Activated T-helper 9 cell treated with anti-CD3 and anti-CD28 coated beads, Interleukin-2, amount 50 U/mL, for 16 hours (primary cell): ENCODE measurements at regions not wholly inside any gene's neighbourhood (a gene's known extent, or its start where the extent isn't known, plus 50 kb on each side); places are given as distances from the start of the nearest gene placed in this dataset.
"Not testable (repeated sequence)": the region's sequence is repeated elsewhere in the genome, so short reads cannot be mapped to it uniquely, and the experiment has no call there.

Experiments
- DNase-seq: peaks from one replicate; pipeline ENCODE4 v3.0.0-alpha.2; 2020; ENCODE audit warnings: low read depth

- DNase-seq, result no peak
Observed at GRCh38 chr4:101670370-101670769, 120.2 kb upstream of the BANK1 start.

DNA sequence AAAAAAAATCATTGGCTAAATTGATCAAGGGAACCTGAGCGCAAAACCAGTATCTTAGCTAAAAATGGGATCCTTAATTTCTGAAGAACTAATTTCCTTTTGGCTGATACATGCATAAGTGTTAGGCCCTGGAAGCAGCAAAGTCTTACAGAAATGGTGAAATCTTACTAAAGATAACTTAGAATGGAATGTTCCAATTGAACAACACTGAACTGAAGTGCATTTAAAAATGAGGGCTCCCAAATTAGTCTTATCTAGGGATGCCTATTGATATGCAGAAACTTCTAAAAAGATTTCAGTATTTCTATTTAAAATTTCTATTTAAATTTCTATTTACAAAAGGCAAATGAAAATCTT lies 120.7 kb upstream of the BANK1 start:
- DNase-seq, result no peak

DNA sequence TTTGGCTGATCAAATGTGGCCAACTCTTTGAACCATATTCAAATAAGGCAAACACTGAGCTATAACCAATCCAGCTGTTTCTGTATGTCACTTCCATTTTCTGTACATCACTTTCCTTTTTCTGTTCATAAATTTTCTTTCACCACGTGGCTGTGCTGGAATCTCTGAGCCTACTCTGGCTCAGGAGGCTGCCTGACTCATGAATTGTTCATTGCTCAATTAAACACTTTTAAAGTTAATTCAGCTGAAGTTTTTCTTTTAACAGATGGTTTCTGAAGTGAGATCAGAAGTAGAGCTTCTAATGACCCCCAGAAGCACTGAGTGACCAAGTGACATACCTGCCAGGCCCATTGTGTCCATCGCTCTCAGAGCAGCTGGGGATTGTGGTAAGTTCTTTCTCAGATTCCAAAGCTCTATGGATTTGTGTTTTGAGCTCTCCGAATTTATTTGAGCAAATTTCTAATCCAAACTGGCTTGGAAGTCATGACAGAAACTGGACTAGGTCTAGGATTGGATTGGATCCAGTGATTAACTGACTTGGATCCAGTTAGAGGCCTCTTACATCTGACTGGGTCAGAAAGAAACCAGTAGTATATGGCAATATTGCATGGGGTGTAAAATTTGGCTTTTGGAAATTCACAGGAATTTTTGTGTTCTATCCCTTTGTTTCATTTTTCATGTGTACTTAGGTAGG lies 121.2 kb upstream of the BANK1 start:
- DNase-seq, result no peak

DNA sequence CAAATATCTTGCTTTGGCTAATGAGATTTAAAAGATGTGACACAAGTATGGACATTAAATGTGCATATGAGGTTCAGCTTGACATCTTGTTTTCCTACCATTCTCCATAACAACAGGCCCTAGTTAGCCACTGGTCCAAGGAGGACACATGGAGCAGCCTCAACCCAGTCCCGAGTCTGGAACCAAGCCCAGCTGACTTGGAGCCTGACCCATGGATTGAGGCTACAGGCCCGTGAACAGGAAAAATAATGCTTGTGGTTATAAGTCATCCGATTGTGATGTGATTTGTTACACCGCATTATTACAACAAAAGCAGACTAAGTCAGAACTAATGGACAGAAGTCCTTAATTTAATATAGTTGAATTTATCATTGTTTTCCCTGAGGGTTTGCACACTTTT lies 123.2 kb upstream of the BANK1 start:
- no peak for DNase-seq

DNA sequence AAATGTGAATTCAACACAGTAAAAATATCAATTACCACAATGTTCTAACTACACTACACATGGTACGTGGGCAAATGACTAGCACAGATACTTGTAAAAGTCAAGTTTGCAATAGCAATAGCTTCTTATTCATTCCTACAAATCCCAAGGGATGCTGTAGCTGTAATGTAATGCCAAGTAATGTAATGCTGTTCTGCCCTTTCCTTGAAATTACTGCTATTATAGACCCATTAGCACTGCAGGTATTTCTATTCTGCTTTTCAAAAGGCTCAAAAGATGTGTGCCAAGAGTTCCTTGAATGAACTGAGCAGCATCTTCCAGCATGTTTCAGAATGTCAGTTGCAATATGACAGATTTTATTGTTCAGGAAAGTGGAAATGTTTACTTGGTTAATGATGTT lies 129.9 kb upstream of the BANK1 start:
- DNase-seq, result no peak

DNA sequence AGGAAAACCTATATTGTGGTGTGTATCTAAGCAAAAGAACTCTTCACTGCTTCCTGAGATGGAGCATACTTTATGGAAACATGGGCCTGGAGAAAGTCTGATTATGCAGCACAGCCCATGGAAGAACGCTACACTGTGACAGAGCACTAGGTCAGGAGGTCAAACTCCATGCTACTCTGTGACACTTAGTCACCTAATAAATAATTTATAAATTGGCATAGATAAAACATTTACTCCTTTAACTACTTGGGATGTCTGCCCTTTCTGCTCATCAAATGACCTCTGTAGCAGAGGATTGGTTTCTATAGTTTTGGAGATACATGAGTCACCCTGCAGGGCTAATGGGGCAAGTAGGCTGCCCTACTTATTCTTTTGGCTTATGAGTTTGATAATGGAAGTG lies 134.7 kb upstream of the BANK1 start:
- DNase-seq, result no peak

- DNase-seq, result no peak
Observed at GRCh38 chr4:101655005-101655404, 135.5 kb upstream of the BANK1 start.

- DNase-seq, result no peak
Observed at GRCh38 chr4:101651778-101652177, 138.8 kb upstream of the BANK1 start.

- no peak for DNase-seq
Observed at GRCh38 chr4:101649790-101650515, 140.6 kb upstream of the BANK1 start.

DNA sequence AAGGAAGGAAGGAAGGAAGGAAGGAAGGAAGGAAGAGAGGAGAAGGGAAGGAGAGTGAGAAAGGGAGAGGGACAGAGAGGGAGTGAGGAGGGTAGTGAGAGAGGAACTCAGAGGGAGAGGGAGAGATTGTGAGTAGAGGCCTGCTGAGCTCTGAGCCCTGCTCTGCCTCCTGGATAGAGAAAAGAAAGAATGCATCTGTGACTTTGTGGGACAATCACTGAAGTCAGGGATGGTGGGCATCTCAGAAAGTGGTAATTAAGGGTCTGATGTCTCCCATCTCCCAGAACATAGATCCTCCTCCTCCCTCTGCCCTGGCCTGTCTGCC lies 142.9 kb upstream of the BANK1 start:
- DNase-seq, result no peak

- no peak for DNase-seq
Observed at GRCh38 chr4:101644516-101644915, 146.0 kb upstream of the BANK1 start.

DNA sequence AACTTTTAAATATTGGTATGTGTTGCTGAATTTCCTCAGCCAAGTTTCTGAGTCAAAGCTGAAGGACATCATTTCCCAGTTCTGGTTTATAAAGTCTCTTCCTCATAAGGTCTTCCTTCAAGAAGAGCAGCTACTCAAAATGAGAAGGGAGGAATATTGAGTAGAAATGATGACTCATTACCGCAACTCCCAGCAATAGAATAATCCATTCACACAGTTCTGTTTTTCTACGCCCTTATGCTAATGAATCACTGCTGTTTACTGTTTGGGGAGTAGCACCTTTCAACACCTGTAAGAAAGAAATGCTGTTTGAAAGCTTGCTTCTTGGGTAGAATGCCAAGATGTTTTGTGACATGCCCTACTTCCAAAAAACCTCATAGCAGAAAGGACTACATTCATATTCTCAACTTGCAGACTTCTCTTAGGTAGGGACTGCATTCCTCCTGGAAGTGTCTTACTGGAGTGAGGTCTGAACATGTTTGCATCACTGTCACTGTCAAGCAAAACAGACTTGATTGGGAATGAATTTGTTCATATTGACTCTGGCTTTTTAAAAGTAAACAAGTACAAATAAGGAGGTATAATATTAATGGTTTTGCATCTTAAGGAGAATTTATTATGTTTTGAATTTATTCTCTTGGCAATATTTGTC lies 147.2 kb upstream of the BANK1 start:
- no peak for DNase-seq

GRCh38 chr4:101632766-101633165 lies 157.8 kb upstream of the BANK1 start:
- DNase-seq, result not testable (repeated sequence)

DNA sequence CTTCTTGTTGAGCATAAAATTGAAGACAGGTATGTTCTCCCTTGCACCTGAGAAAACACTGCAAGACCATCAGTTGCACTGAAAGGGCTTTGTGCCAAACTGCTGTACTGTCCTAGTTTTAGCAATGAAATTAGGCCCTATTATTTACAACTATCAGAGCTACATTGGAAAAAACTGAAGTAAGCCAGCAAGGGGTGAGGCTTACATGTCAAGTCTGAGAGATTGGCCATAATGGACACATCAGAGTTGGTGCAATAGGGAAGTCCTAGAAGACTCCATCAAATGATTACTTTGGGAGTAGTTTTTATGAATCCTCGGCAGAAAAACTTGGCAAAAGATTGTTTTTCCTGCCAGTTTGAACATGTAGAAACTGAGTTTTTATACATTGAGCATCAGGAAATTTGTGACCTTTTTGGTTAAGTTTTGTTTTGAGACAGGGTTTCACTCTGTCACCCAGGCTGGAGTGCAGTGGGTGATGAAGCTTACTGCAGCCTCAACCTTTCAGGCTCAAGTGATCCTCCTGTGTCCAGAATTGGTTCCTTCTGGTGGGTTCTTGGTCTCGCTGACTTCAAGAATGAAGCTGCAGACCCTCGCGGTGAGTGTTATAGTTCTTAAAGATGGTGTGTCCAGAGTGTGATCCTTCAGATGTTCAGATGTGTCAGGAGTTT lies 160.1 kb upstream of the BANK1 start:
- DNase-seq, result no peak

DNA sequence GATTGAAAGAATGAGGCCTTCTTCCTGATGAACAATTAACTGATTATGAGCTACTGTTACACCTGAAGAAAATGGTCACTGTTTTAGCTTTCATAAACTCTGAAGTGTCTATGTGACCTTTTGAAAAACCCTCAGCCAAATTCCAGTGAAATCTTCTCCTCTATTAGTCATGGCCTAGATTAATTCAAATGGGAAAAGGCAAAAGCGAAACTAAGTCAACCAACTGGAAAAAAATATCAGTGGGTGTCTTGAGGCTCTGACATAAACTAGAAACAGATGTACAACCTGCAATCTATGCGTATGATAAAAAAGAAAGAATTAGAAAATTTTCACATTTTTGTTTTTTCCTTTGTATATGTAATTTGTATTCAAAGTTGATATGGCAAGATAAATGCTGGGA lies 169.4 kb upstream of the BANK1 start:
- no peak for DNase-seq

GRCh38 chr4:101615652-101616051 lies 174.9 kb upstream of the BANK1 start:
- DNase-seq, result no peak

DNA sequence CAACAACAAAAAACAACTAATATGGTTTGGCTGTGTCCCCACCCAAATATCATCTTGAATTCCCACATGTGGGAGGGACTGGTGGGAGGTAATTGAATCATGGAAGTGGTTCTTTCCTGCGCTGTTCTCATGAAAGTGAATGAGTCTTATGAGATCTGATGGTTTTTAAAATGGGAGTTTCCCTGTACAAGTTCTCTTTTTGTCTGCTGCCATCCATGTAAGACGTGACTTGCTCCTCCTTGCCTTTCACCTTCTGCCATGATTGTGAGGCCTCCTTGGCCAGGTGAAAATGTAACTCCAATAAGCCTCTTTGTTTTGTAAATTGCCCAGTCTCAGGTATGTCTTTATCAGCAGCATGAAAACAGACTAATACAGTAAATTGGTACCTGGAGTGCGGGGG lies 183.5 kb upstream of the BANK1 start:
- DNase-seq, result not testable (repeated sequence)

- no peak for DNase-seq
Observed at GRCh38 chr4:101604976-101605375, 185.6 kb upstream of the BANK1 start.

- DNase-seq, result no peak
Observed at GRCh38 chr4:101600287-101600686, 190.2 kb upstream of the BANK1 start.

GRCh38 chr4:101599620-101600019 lies 190.9 kb upstream of the BANK1 start:
- no peak for DNase-seq

- no peak for DNase-seq
Observed at GRCh38 chr4:101596781-101597552, 193.6 kb upstream of the BANK1 start.

- no peak for DNase-seq
Observed at GRCh38 chr4:101594588-101594987, 195.9 kb upstream of the BANK1 start.
